Stimulated activated CD4-positive, alpha-beta T cell treated with anti-CD3 and anti-CD28 coated beads, Interleukin-4, amount 100 ng/mL, for 24 hours (primary cell): ENCODE measurements at regions not wholly inside any gene's neighbourhood (a gene's known extent, or its start where the extent isn't known, plus 50 kb on each side); places are given as distances from the start of the nearest gene placed in this dataset.
"Not testable (repeated sequence)": the region's sequence is repeated elsewhere in the genome, so short reads cannot be mapped to it uniquely, and the experiment has no call there.

Experiments used
- DNase-seq: peaks from one replicate; pipeline ENCODE4 v3.0.0-alpha.2; 2020

GRCh38 chr4:131419147-131419546, 1729.9 kb upstream of the PCDH10 start:
- DNase-seq = no peak

GRCh38 chr4:131426023-131426758, 1722.9 kb upstream of the PCDH10 start:
- no peak for DNase-seq

- no peak for DNase-seq
Observed at GRCh38 chr4:131427000-131427399, 1722.1 kb upstream of the PCDH10 start.

GRCh38 chr4:131430302-131430701, 1718.8 kb upstream of the PCDH10 start:
- no peak for DNase-seq

- DNase-seq = no peak
Observed at GRCh38 chr4:131441004-131441688, 1707.9 kb upstream of the PCDH10 start.

GRCh38 chr4:131447883-131448282, 1701.2 kb upstream of the PCDH10 start:
- no peak for DNase-seq

- no peak for DNase-seq
Observed at GRCh38 chr4:131450572-131451209, 1698.4 kb upstream of the PCDH10 start.

GRCh38 chr4:131459430-131460101, 1689.5 kb upstream of the PCDH10 start:
- no peak for DNase-seq

- no peak for DNase-seq
Observed at GRCh38 chr4:131470360-131470759, 1678.7 kb upstream of the PCDH10 start.

- DNase-seq = no peak
Observed at GRCh38 chr4:131488772-131489171, 1660.3 kb upstream of the PCDH10 start.

- DNase-seq = not testable (repeated sequence)
Observed at GRCh38 chr4:131496211-131496610, 1652.9 kb upstream of the PCDH10 start.

- no peak for DNase-seq
Observed at GRCh38 chr4:131499141-131499873, 1649.8 kb upstream of the PCDH10 start.

GRCh38 chr4:131509521-131509920, 1639.6 kb upstream of the PCDH10 start:
- DNase-seq = no peak

GRCh38 chr4:131526686-131527085, 1622.4 kb upstream of the PCDH10 start:
- DNase-seq = no peak

- DNase-seq = no peak
Observed at GRCh38 chr4:131531087-131531486, 1618.0 kb upstream of the PCDH10 start.

GRCh38 chr4:131534944-131535645, 1614.0 kb upstream of the PCDH10 start:
- DNase-seq = no peak

GRCh38 chr4:131540256-131540655, 1608.8 kb upstream of the PCDH10 start:
- no peak for DNase-seq

- DNase-seq = no peak
Observed at GRCh38 chr4:131547506-131547981, 1601.5 kb upstream of the PCDH10 start.

GRCh38 chr4:131551306-131551705, 1597.8 kb upstream of the PCDH10 start:
- no peak for DNase-seq

- no peak for DNase-seq
Observed at GRCh38 chr4:131566026-131566425, 1583.1 kb upstream of the PCDH10 start.

GRCh38 chr4:131584587-131584986, 1564.5 kb upstream of the PCDH10 start:
- DNase-seq = no peak

- no peak for DNase-seq
Observed at GRCh38 chr4:131595140-131595539, 1554.0 kb upstream of the PCDH10 start.
